ENCODE measurements at regions not wholly inside any gene's neighbourhood (a gene's known extent, or its start where the extent isn't known, plus 50 kb on each side); places are given as distances from the start of the nearest gene placed in this dataset.

GRCh38 chr7:46559194-46559832, 638.2 kb upstream of the IGFBP3 start:
- DNase-seq = no peak

- no peak for DNase-seq
Measured at GRCh38 chr7:46558482-46559193, 637.6 kb upstream of the IGFBP3 start.

GRCh38 chr7:46557781-46558180, 636.7 kb upstream of the IGFBP3 start:
- DNase-seq = no peak

GRCh38 chr7:46557295-46557711, 636.2 kb upstream of the IGFBP3 start:
- no peak for DNase-seq

- DNase-seq = no peak
Measured at GRCh38 chr7:46554688-46555422, 633.8 kb upstream of the IGFBP3 start.

- no peak for DNase-seq
Measured at GRCh38 chr7:46551603-46552002, 630.5 kb upstream of the IGFBP3 start.

GRCh38 chr7:46550864-46551263, 629.8 kb upstream of the IGFBP3 start:
- no peak for DNase-seq

GRCh38 chr7:46549892-46550639, 629.0 kb upstream of the IGFBP3 start:
- no peak for DNase-seq

GRCh38 chr7:46549347-46549746, 628.3 kb upstream of the IGFBP3 start:
- no peak for DNase-seq

- no peak for DNase-seq
Measured at GRCh38 chr7:46547044-46547443, 626.0 kb upstream of the IGFBP3 start.

- DNase-seq = no peak
Measured at GRCh38 chr7:46545790-46546189, 624.7 kb upstream of the IGFBP3 start.

- no peak for DNase-seq
Measured at GRCh38 chr7:46544396-46545008, 623.4 kb upstream of the IGFBP3 start.

- no peak for DNase-seq
Measured at GRCh38 chr7:46542076-46542475, 621.0 kb upstream of the IGFBP3 start.

GRCh38 chr7:46539892-46540483, 618.9 kb upstream of the IGFBP3 start:
- no peak for DNase-seq

- DNase-seq = no peak
Measured at GRCh38 chr7:46537191-46537905, 616.3 kb upstream of the IGFBP3 start.

GRCh38 chr7:46534664-46535588, 613.9 kb upstream of the IGFBP3 start:
- DNase-seq = no peak

GRCh38 chr7:46533946-46534345, 612.9 kb upstream of the IGFBP3 start:
- DNase-seq = no peak

- DNase-seq = no peak
Measured at GRCh38 chr7:46532571-46532970, 611.5 kb upstream of the IGFBP3 start.

GRCh38 chr7:46530081-46530750, 609.1 kb upstream of the IGFBP3 start:
- no peak for DNase-seq

GRCh38 chr7:46527360-46527759, 606.3 kb upstream of the IGFBP3 start:
- DNase-seq = no peak

Measured in 8988T (cell line).